Urinary bladder (tissue), 3 donors: ENCODE measurements at regions not wholly inside any gene's neighbourhood (a gene's known extent, or its start where the extent isn't known, plus 50 kb on each side); places are given as distances from the start of the nearest gene placed in this dataset.
A peak's percentile ranks its signal among the peaks of the same experiment; 100 is the strongest.

Source experiments
- DNase-seq: peaks from one replicate; pipeline ENCODE4 v3.0.0-alpha.2; 2015; ENCODE audit errors: extremely low spot score
- H3K27ac ChIP-seq: one replicate; pipeline ENCODE4 v1.5.1; 2013; ENCODE audit warnings: low read depth, mild to moderate bottlenecking, moderate library complexity
- H3K36me3 ChIP-seq: one replicate; pipeline ENCODE4 v1.6.1; 2013; ENCODE audit warnings: mild to moderate bottlenecking, moderate library complexity; ENCODE audit not compliant: insufficient read depth
- H3K4me1 ChIP-seq: one replicate; pipeline ENCODE4 v1.6.1; 2013; ENCODE audit warnings: mild to moderate bottlenecking, moderate library complexity; ENCODE audit not compliant: insufficient read depth
- H3K4me3 ChIP-seq: one replicate; pipeline ENCODE4 v1.5.1; 2013; ENCODE audit warnings: low read depth, low read length
- WGBS: extraction: QIAGEN DNeasy Blood & Tissue Kit; methylation state at CpG from one replicate; pipeline ENCODE4 v1.1.7; 2013; 5-methylcytosine and 5-hydroxymethylcytosine counted together
- donor health status: healthy with polysubstance abuse.
- donor health status: healthy.

DNA sequence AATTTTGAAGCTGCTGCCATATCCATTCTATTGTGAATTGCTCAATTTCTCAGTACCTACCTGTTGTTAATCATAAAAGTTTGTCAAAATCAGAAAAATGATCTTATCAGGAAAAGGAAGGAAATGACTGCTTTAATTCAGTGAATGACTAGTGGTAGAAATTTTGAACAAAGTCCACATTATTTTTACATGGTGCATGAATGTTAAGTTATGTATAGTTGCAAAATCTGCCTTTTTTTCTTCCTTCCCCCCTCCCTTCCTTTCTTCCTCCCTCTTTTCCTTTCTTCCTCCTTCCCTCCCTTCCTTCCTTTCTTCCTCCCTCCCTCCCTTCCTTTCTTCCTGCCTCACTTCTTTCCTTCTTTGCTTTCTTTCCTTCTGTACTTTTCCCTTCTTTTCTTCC lies 127.1 kb upstream of the TSHZ2 start:
- Histone ChIP-seq H3K27ac (no peak overlapping the region), H3K4me3 (no peak overlapping the region), H3K36me3 (no peaks in the 10 kb centered on the region), H3K4me1 (no peaks in the 10 kb centered on the region)
- no peak for DNase-seq

DNA sequence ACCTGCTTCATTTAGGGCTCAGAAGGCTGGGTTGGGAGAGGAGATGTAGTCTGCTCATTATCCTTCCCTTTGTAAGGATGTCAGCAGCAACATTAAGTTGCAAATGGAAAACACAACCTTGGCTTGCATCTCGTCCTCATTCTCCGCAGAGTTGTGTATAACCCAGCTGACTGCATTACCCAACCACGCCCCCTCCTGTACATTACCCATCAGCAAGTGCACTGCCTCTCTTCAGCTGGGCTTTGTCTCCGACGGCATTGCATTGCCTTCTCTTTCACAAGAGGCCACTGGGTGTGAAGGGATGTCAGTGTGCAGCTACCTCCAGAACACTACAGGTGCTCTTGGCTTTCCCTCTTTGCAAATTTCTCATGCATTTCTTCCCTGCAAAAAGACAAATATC lies 128.7 kb upstream of the TSHZ2 start:
- Histone ChIP-seq H3K4me1 (no peaks in the 10 kb centered on the region), H3K4me3 (no peak overlapping the region), H3K27ac (no peak overlapping the region), H3K36me3 (no peaks in the 10 kb centered on the region)
- WGBS, result 85% methylated on average over 5 of the region's 5 CpGs
- DNase-seq, result no peak

DNA sequence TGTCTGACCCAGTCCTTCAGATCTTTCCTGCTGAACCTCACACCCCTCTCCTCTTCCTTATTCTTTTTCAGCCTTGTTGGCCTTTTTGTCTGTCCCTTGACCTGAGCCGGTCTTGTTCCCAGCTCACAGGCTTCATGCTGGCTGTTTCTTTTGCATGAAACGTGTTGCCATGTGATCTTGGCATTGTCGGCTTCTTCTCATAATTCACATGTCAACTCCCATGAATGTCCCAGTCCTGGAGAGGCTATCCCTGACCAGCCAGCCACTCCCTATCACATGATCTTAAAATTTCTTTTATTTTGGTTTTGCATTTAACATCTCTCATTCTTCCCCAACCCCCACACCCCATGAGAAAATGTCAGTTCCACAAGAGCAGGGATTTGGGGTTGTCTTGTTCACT lies 131.2 kb upstream of the TSHZ2 start:
- Histone ChIP-seq H3K36me3 (no peaks in the 10 kb centered on the region), H3K4me1 (no peaks in the 10 kb centered on the region), H3K4me3 (no peak overlapping the region), H3K27ac (no peak overlapping the region)
- no peak for DNase-seq
- WGBS, result 89% methylated on average over 3 of the region's 3 CpGs

DNA sequence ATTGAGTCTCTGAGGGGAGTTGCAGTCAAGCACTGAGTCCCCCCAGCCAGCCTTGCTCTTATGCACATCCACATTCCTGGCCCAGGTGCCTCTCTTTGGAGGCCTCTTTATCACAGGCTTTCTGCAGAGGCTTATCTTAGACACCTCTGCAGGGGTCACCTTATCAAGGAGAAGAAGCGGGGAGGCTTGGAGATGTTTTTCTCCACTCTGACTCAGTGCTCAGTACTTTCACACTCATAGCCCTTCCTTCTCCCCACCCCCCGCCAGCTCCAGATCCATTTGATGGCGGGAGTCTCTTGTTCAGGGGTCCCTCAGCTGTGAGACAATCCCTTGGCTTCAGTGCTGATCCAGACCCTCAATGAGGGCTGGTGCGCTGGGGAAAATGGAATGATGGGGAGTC lies 132.1 kb upstream of the TSHZ2 start:
- WGBS, result 94% methylated on average over 4 of the region's 4 CpGs
- DNase-seq, result no peak
- Histone ChIP-seq H3K27ac (no peak overlapping the region), H3K4me1 (no peaks in the 10 kb centered on the region), H3K36me3 (no peaks in the 10 kb centered on the region), H3K4me3 (no peak overlapping the region)

DNA sequence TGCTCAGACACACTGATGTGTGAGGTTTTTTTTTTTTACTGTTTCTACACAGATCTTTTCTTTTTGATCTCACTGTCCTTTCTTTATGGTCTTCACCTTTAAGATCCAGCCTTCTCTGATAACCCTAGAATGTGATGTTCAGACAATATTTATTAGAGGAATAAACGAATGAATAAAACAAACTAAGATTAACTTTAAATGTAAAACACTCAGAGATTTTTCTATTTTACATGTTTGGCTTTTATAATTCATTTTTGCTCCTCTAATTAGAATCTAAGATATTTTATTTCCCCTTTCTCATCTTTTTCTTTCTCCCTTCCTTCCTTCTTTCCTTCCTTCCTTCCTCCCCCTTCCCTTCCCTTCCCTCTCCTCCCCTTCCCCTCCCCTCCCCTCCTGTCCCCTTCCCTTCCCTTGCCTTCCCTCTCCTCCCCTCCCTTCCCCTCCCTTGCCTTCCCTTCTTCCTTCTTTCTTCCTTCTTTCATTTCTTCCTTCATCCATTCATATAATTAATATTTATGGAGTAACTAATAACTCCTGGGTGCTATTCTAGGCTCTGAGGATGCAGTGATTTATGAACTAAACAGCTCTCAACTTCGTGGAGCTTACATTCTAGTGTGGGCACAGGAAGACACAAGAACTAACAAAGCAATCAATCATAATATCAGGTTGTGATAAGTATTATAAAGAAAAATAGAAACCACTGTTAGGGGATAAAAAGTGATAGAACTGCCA lies 133.5 kb upstream of the TSHZ2 start:
- no peak for DNase-seq
- WGBS, result 49% methylated on average over 2 of the region's 2 CpGs
- no peak overlapping the region for H3K27ac ChIP-seq
- no peaks in the 10 kb centered on the region for H3K36me3 ChIP-seq
- no peaks in the 10 kb centered on the region for H3K4me1 ChIP-seq
- H3K4me3 ChIP-seq, result no peak overlapping the region

DNA sequence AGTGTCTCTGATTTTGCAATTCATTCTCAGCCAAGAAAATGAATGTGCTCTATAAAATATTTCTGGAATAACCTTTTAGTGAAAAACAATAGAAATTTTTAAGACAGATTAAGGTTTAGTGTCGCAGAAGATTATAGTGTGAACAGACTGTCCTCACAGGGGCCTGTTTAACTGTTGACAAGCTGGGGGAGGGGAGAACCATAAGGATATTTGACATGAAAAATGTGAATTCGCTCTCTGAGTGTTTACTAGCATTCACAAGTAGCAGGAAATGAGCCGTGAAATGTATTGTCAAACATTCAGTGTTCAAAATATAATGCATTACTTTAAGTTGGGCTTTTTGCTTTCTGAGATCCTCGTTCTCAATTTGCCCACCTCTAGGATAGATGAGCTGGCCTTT lies 134.8 kb upstream of the TSHZ2 start:
- no peak for DNase-seq
- 78% methylated on average over 4 of the region's 4 CpGs for WGBS
- no peaks in the 10 kb centered on the region for H3K36me3 ChIP-seq
- no peaks in the 10 kb centered on the region for H3K4me1 ChIP-seq
- H3K27ac ChIP-seq, result no peak overlapping the region
- no peak overlapping the region for H3K4me3 ChIP-seq

DNA sequence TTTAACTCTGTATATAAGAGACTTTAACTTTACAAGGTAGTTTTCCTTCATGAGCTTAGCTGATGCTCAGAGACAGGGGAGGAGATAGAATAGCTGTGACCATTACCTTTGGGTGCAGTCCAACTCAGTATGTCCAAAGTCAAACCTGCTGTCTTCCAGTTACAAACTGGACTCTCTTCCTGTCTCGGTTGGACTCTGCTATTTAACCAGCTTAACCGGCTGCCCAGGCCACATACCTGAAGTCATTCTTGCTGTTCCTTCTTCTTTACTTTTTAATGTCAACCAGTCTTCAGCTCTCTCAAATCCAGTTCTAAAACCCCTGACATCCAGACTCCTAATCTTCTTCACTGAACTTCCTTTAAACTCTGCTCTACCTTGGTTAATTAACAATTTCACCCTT lies 138.3 kb upstream of the TSHZ2 start:
- 69% methylated on average over 2 of the region's 2 CpGs for WGBS
- Histone ChIP-seq H3K4me1 (no peaks in the 10 kb centered on the region), H3K4me3 (no peak overlapping the region), H3K27ac (no peak overlapping the region), H3K36me3 (no peaks in the 10 kb centered on the region)
- no peak for DNase-seq

DNA sequence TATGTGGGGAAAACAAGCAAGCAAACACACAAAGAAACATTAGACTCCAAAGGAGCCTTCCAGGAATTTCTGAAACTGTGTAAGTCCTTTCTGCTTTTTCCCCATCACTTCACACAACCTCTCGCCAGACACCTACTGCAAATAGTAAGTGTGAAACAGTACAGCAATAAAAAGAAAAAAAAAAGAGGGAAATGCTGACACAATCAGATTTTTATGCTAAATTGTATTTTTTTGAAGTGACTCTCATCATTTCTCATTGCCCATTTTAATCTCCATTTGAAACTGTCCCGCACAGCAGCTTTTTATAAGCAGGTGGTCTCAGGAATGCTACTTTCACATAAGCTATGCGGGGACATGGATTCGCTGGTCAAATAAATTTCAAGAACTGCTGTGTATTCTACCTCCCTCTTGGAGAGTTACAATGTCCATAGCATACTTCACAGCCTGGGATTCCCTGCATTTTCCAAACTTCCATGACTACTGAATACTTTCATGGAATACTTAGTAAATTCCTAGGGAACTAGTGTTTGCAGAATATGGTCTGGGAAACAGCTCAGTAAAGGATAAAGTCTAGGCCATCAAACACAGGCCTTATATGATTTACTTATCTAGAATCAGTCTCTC lies 139.9 kb upstream of the TSHZ2 start:
- no peak overlapping the region for H3K27ac ChIP-seq
- WGBS, result 94% methylated on average over 4 of the region's 4 CpGs
- no peak overlapping the region for H3K4me3 ChIP-seq
- no peaks in the 10 kb centered on the region for H3K36me3 ChIP-seq
- H3K4me1 ChIP-seq, result no peaks in the 10 kb centered on the region
- no peak for DNase-seq

DNA sequence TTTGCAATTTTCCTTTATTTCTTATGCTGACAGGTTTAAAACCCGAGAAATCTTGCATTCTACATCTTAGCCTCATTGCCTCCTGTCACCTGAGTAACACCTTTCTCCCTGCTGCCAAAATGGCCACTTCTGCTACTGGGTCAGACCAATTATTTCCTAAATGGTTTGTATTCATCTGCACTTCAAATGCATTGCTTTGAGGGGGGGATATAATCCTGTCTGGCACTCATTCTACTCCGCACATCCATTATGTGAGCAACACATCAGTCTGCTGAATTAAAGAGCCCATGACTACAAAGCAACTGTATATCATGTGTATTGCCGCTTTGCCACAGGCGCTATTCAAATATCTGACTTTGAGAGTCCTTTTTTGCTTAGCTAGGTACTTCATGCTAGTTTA lies 141.6 kb upstream of the TSHZ2 start:
- WGBS, result 92% methylated on average over 4 of the region's 4 CpGs
- Histone ChIP-seq H3K27ac (no peak overlapping the region), H3K4me1 (no peaks in the 10 kb centered on the region)

DNA sequence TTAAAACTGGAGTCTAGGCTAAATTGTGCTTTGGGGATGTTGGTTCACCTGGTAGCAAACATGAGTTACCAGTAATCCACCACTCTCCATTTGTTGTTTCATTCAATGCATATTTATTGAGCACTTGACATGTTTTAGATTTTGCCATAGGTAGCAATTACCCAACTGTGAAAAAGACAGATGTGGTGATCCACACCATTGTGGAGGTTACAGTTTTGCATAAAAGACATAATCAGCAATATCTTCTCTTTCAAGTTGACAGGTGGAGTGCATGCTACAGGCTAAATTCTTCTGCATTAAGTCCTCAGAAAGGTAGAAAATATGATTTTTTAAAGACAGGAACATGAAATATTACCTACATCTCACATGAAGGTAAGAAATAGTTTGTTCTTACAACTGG lies 143.0 kb upstream of the TSHZ2 start:
- Histone ChIP-seq H3K4me3 (no peak overlapping the region), H3K36me3 (no peaks in the 10 kb centered on the region), H3K4me1 (no peaks in the 10 kb centered on the region), H3K27ac (no peak overlapping the region)
- no peak for DNase-seq

More for the DNA sequence above, 141.6 kb upstream of the TSHZ2 start:
- no peak for DNase-seq
- Histone ChIP-seq H3K36me3 (no peaks in the 10 kb centered on the region), H3K4me3 (no peak overlapping the region)

DNA sequence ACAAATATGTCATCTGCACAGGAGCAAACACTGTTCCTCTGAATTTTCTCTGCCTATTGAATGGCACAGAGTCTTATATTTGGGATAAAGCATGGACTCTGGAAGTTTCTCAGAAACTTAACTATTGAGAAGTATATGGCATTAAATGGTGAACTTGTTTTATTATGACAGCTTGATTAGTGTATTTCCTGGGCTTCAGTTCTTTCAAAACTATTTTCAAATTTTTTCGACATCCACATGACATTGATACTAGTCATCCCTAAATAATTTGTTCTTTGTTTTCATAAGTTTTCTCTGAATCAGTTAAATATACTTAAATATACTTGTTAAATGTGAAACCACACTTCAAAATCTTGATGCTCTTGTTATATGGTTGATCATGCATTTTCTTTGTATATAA lies 144.0 kb upstream of the TSHZ2 start:
- no peaks in the 10 kb centered on the region for H3K36me3 ChIP-seq
- H3K4me3 ChIP-seq, result no peak overlapping the region
- no peaks in the 10 kb centered on the region for H3K4me1 ChIP-seq
- no peak overlapping the region for H3K27ac ChIP-seq
- 92% methylated on average over 1 of the region's 1 CpG for WGBS
- no peak for DNase-seq

DNA sequence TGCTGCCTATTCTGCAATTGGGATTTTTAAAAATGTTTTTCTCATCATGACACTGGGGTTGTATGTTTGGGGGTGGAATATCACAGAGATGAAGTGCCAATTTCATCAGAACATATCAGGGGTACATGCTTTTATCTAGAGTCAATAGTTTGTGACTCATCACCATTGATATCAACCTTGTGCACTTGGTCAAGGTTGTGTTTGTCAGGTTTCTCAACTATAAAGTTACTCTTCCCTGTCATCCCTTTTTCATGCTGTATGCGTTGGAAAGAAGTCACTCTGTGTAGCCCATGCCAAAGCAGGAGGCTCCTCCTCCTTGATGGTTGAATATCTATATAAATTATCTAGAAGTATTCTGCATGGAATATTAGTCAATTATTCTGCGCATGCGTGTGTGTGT lies 145.4 kb upstream of the TSHZ2 start:
- H3K36me3 ChIP-seq, result no peaks in the 10 kb centered on the region
- H3K27ac ChIP-seq, result no peak overlapping the region
- 78% methylated on average over 3 of the region's 3 CpGs for WGBS
- no peak for DNase-seq
- no peaks in the 10 kb centered on the region for H3K4me1 ChIP-seq
- no peak overlapping the region for H3K4me3 ChIP-seq

DNA sequence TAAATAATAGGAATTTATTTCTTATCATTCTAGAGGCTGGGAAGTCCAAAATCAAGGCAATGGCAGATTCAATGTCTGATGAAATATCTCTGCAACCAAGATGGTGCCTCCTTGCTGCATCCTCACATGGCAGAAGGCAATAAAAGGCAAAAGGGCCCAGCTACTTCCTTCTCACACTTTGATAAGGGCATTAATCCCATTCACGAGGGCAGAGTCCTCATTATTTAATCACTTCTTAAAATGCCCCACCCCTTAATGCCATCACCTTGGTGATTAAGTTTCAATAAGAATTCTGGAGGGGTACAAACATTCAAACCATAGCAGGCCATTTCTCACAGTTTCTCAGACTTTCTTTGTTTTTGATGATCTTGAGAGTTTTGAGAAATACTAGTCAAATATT lies 145.8 kb upstream of the TSHZ2 start:
- no peak for DNase-seq
- no peaks in the 10 kb centered on the region for H3K36me3 ChIP-seq
- no peaks in the 10 kb centered on the region for H3K4me1 ChIP-seq
- H3K4me3 ChIP-seq, result no peak overlapping the region
- H3K27ac ChIP-seq, result no peak overlapping the region
- WGBS, result 86% methylated on average over 1 of the region's 1 CpG

DNA sequence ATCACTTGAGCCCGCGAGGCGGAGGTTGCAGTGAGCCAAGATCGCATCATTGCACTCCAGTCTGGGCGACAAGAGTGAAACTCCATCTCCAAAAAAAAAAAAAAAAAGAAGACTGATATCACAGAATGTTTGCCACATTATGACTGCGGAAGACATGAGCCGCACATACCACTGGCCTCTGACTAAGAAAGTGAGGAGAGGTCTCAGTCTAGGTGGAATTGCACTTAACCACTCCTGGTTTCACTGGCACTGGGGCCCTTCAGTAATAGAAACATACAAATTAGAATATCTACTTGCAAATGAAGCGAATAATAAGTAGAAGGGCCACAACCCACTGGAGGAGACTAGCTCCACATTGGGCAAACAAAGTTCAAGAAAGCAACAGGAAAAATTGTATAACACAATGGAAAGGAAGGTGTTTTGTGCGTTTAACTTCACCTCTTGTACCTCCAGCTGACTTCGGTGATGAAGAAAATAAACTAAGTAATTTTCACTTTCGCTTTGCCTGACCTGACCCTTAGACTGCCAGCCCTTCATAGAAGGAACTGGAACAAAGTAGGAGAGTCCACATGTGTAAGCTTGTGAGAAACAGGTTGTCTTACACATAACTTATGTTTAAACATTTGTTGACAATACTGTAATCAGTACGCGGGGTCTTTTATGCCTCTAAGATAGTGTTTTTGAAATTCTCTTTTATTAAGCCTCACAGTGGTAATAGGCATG lies 147.5 kb upstream of the TSHZ2 start:
- 90% methylated on average over 13 of the region's 13 CpGs for WGBS
- no peak for DNase-seq

More for the DNA sequence above, 147.5 kb upstream of the TSHZ2 start:
- Histone ChIP-seq H3K4me1 (no peaks in the 10 kb centered on the region), H3K4me3 (no peak overlapping the region), H3K36me3 (no peaks in the 10 kb centered on the region), H3K27ac (peak overlapping the region; percentile 23)
